ENCODE measurements at regions not wholly inside any gene's neighbourhood (a gene's known extent, or its start where the extent isn't known, plus 50 kb on each side); places are given as distances from the start of the nearest gene placed in this dataset.
"Not testable (repeated sequence)": the region's sequence is repeated elsewhere in the genome, so short reads cannot be mapped to it uniquely, and the experiment has no call there.

DNA sequence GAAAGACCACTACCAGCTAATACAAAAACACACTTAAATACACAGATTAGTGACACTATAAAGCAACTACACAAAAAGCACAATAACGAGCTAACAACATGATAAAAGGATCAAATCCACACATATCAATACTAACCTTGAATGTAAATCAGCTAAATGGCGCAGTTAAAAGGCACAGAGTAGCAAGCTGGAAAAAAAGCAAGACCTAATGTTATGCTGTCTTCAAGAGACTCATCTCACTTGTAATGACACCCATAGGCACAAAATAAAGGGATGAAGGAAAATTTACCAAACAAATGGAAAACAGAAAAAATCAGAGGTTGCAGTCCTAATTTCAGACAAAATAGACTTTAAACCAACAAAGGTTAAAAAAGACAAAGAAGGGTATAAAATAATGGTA, 86.3 kb downstream of the NUS1 start:
- Histone ChIP-seq H3K9me3 (ENCODE audit: control insufficient read depth, insufficient read depth, low read depth, low read length) (peaks cover 17% of the 10 kb centered on the region), H3K27ac (ENCODE audit: low read depth, low read length) (no peak overlapping the region), H3K9ac (ENCODE audit: low read length) (no peak overlapping the region), H3K4me1 (ENCODE audit: control insufficient read depth, insufficient read depth, low read length) (no peaks in the 10 kb centered on the region), H3K27me3 (ENCODE audit: control insufficient read depth, insufficient read depth, low read length) (no peaks in the 10 kb centered on the region), H3K36me3 (ENCODE audit: control insufficient read depth, insufficient read depth, low read length) (no peaks in the 10 kb centered on the region), H3K4me3 (ENCODE audit: low read depth, low read length) (no peak overlapping the region)

DNA sequence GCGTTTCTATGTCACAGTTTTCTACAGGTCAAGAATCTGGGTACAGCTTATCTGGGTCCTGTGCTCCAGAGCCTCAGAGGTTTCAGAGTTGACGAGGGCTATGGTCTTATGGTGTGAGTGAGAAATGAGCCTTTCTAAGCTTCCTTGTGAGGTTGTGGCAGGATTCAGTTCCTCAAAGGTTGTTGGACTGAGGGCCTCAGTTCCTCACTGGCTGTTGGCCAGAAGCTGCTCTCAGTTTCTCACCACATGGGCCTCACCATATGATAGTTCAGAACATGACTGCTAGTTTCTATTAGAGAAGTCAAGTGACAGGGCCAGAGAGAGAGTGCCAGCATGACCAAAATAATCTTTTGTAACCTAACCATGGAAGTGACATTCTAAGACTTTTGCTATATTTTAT, 96.1 kb downstream of the NUS1 start:
- H3K9ac ChIP-seq (ENCODE audit: low read length): no peak overlapping the region
- no peaks in the 10 kb centered on the region for H3K27me3 ChIP-seq (ENCODE audit: control insufficient read depth, insufficient read depth, low read length)
- H3K4me3 ChIP-seq (ENCODE audit: low read depth, low read length): no peak overlapping the region
- no peaks in the 10 kb centered on the region for H3K36me3 ChIP-seq (ENCODE audit: control insufficient read depth, insufficient read depth, low read length)
- H3K9me3 ChIP-seq (ENCODE audit: control insufficient read depth, insufficient read depth, low read depth, low read length): 0 out of 2 replicates have a peak, but pooled peaks cover 4% of the 10 kb centered on the region
- H3K4me1 ChIP-seq (ENCODE audit: control insufficient read depth, insufficient read depth, low read length): no peaks in the 10 kb centered on the region
- no peak overlapping the region for H3K27ac ChIP-seq (ENCODE audit: low read depth, low read length)

- H3K27ac ChIP-seq (ENCODE audit: low read depth, low read length): no peak overlapping the region
- no peak overlapping the region for H3K9ac ChIP-seq (ENCODE audit: low read length)
- no peaks in the 10 kb centered on the region for H3K27me3 ChIP-seq (ENCODE audit: control insufficient read depth, insufficient read depth, low read length)
- no peaks in the 10 kb centered on the region for H3K36me3 ChIP-seq (ENCODE audit: control insufficient read depth, insufficient read depth, low read length)
- no peaks in the 10 kb centered on the region for H3K9me3 ChIP-seq (ENCODE audit: control insufficient read depth, insufficient read depth, low read depth, low read length)
- H3K4me1 ChIP-seq (ENCODE audit: control insufficient read depth, insufficient read depth, low read length): no peaks in the 10 kb centered on the region
- no peak overlapping the region for H3K4me3 ChIP-seq (ENCODE audit: low read depth, low read length)
These were observed 101.2 kb downstream of the NUS1 start for GRCh38 chr6:117776441-117776840.

DNA sequence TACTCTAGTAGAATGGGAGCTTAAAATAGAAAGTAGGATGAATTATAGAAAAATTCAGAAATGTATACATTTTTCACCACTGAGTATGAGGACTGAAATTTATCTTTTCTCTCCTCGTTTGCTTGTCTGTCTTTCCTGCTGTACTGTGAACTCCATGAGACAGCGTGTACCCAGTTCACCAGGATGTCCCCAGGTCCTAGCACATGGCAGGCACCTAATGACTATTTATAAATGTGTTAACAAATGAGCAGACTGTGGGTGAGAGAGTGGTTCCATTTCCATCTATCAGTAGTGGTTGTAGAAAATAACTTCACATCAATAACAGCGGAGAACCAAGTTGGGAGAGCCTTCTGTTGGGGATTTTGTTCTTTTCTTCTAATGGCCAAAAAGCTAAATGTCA, 106.3 kb downstream of the NUS1 start:
- Histone ChIP-seq H3K9ac (ENCODE audit: low read length) (no peak overlapping the region), H3K27ac (ENCODE audit: low read depth, low read length) (no peak overlapping the region), H3K9me3 (ENCODE audit: control insufficient read depth, insufficient read depth, low read depth, low read length) (no peaks in the 10 kb centered on the region), H3K27me3 (ENCODE audit: control insufficient read depth, insufficient read depth, low read length) (no peaks in the 10 kb centered on the region), H3K4me3 (ENCODE audit: low read depth, low read length) (no peak overlapping the region), H3K4me1 (ENCODE audit: control insufficient read depth, insufficient read depth, low read length) (no peaks in the 10 kb centered on the region), H3K36me3 (ENCODE audit: control insufficient read depth, insufficient read depth, low read length) (no peaks in the 10 kb centered on the region)

DNA sequence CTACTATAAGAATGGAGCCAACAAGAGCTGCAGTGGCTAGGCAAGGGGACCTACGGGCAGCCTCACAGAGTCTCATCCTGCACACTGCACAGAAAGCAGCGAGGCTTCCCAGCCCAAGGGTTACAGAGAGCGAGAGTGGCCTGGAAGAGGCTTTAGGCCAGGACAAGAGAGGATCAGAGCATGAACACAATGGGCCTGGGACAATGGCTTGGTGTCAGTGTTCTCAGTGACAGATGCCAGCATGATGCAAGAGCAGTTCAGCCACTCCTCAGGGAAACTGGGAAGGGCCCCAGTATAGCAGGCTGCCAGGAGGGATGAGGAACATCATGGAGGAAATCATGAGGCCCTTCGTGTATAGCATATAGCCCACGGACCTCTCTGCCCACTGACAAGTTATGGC, 108.0 kb downstream of the NUS1 start:
- no peaks in the 10 kb centered on the region for H3K36me3 ChIP-seq (ENCODE audit: control insufficient read depth, insufficient read depth, low read length)
- H3K9ac ChIP-seq (ENCODE audit: low read length): no peak overlapping the region
- H3K9me3 ChIP-seq (ENCODE audit: control insufficient read depth, insufficient read depth, low read depth, low read length): no peaks in the 10 kb centered on the region
- H3K27me3 ChIP-seq (ENCODE audit: control insufficient read depth, insufficient read depth, low read length): no peaks in the 10 kb centered on the region
- H3K4me1 ChIP-seq (ENCODE audit: control insufficient read depth, insufficient read depth, low read length): no peaks in the 10 kb centered on the region
- H3K27ac ChIP-seq (ENCODE audit: low read depth, low read length): no peak overlapping the region
- H3K4me3 ChIP-seq (ENCODE audit: low read depth, low read length): no peak overlapping the region

GRCh38 chr6:117791012-117791411, 115.7 kb downstream of the NUS1 start:
- Histone ChIP-seq H3K27me3 (ENCODE audit: control insufficient read depth, insufficient read depth, low read length) (no peaks in the 10 kb centered on the region), H3K4me1 (ENCODE audit: control insufficient read depth, insufficient read depth, low read length) (peaks cover 13% of the 10 kb centered on the region), H3K36me3 (ENCODE audit: control insufficient read depth, insufficient read depth, low read length) (no peaks in the 10 kb centered on the region), H3K4me3 (ENCODE audit: low read depth, low read length) (no peak overlapping the region), H3K9me3 (ENCODE audit: control insufficient read depth, insufficient read depth, low read depth, low read length) (no peaks in the 10 kb centered on the region), H3K9ac (ENCODE audit: low read length) (no peak overlapping the region), H3K27ac (ENCODE audit: low read depth, low read length) (no peak overlapping the region)

DNA sequence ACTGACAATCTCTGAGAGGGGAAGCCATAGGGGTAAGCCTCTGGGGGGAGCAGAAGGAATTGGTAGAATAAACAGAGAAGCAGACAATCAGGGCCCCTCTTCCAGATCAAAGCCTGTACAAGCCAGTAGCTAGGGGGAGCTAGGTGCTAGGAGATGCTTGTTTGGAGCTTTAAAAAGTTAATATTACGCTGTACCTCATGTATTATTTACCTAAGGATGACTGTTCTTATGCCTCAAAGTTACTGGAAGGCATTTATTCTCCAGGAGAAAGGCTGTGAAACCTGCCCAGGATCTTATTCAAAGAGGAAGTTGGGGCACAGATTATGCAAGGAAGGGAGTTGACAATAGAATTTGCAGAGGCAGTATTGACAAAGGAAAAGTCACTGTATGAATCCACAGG, 111.8 kb upstream of the SLC35F1 start:
- no peaks in the 10 kb centered on the region for H3K36me3 ChIP-seq (ENCODE audit: control insufficient read depth, insufficient read depth, low read length)
- H3K9me3 ChIP-seq (ENCODE audit: control insufficient read depth, insufficient read depth, low read depth, low read length): 0 out of 2 replicates have a peak, but pooled peaks cover 2% of the 10 kb centered on the region
- peaks cover 16% of the 10 kb centered on the region for H3K4me1 ChIP-seq (ENCODE audit: control insufficient read depth, insufficient read depth, low read length)
- H3K27ac ChIP-seq (ENCODE audit: low read depth, low read length): no peak overlapping the region
- H3K4me3 ChIP-seq (ENCODE audit: low read depth, low read length): no peak overlapping the region
- H3K9ac ChIP-seq (ENCODE audit: low read length): no peak overlapping the region
- no peaks in the 10 kb centered on the region for H3K27me3 ChIP-seq (ENCODE audit: control insufficient read depth, insufficient read depth, low read length)

- not testable (repeated sequence) for H3K4me3 ChIP-seq (ENCODE audit: low read depth, low read length); H3K9ac ChIP-seq (ENCODE audit: low read length); H3K9me3 ChIP-seq (ENCODE audit: control insufficient read depth, insufficient read depth, low read depth, low read length); H3K27ac ChIP-seq (ENCODE audit: low read depth, low read length); H3K36me3 ChIP-seq (ENCODE audit: control insufficient read depth, insufficient read depth, low read length); H3K27me3 ChIP-seq (ENCODE audit: control insufficient read depth, insufficient read depth, low read length)
- H3K4me1 ChIP-seq (ENCODE audit: control insufficient read depth, insufficient read depth, low read length): peaks cover 16% of the 10 kb centered on the region
These were observed 108.2 kb upstream of the SLC35F1 start for GRCh38 chr6:117798819-117799218.

- no peaks in the 10 kb centered on the region for H3K36me3 ChIP-seq (ENCODE audit: control insufficient read depth, insufficient read depth, low read length)
- no peaks in the 10 kb centered on the region for H3K9me3 ChIP-seq (ENCODE audit: control insufficient read depth, insufficient read depth, low read depth, low read length)
- no peak overlapping the region for H3K4me3 ChIP-seq (ENCODE audit: low read depth, low read length)
- no peaks in the 10 kb centered on the region for H3K27me3 ChIP-seq (ENCODE audit: control insufficient read depth, insufficient read depth, low read length)
- no peak overlapping the region for H3K27ac ChIP-seq (ENCODE audit: low read depth, low read length)
- H3K4me1 ChIP-seq (ENCODE audit: control insufficient read depth, insufficient read depth, low read length): no peaks in the 10 kb centered on the region
- H3K9ac ChIP-seq (ENCODE audit: low read length): no peak overlapping the region
These were observed 96.8 kb upstream of the SLC35F1 start for GRCh38 chr6:117810269-117810668.

DNA sequence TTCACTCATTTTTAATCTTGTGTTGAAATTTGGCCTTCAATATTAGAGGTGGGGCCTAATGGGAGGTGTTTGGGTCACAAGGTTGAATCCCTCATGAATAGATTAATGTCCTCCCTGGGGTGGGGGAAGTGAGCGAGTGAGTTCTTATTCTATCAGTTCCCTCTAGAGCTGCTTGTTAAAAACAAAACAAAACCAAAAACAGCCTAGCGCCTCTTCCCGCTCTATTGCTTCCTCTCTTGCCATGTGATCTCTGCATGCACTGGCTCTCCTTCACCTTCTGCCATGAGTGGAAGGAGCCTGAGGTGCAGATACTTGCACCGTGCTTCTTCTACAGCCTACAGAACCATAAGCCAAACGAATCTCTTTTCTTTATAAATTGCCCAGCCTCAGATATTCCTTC, 89.6 kb upstream of the SLC35F1 start:
- Histone ChIP-seq H3K4me1 (ENCODE audit: control insufficient read depth, insufficient read depth, low read length) (no peaks in the 10 kb centered on the region), H3K27ac (ENCODE audit: low read depth, low read length) (no peak overlapping the region), H3K36me3 (ENCODE audit: control insufficient read depth, insufficient read depth, low read length) (no peaks in the 10 kb centered on the region), H3K9me3 (ENCODE audit: control insufficient read depth, insufficient read depth, low read depth, low read length) (peaks cover 8% of the 10 kb centered on the region; the same call in 1 of the 2 replicates), H3K4me3 (ENCODE audit: low read depth, low read length) (no peak overlapping the region), H3K9ac (ENCODE audit: low read length) (no peak overlapping the region), H3K27me3 (ENCODE audit: control insufficient read depth, insufficient read depth, low read length) (no peaks in the 10 kb centered on the region)

DNA sequence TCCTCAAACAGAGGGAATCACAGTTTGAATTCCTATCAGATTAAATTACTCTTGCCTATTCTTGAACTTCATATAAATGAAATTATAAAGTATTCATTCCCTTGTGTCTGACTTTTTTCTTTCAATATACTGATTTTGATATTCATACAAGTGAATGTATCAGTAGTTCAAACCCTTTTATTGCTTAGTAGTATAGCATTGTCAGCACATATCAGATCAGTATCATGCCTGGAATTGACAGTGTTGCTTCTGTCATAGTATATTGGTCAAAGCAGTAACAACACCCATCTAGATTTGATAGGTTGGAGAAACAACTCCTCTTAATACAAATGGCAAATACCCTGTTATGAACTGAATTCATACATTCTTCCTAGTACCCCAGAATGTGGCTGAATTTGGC, 89.1 kb upstream of the SLC35F1 start:
- H3K4me1 ChIP-seq (ENCODE audit: control insufficient read depth, insufficient read depth, low read length): no peaks in the 10 kb centered on the region
- H3K27me3 ChIP-seq (ENCODE audit: control insufficient read depth, insufficient read depth, low read length): no peaks in the 10 kb centered on the region
- no peak overlapping the region for H3K9ac ChIP-seq (ENCODE audit: low read length)
- no peak overlapping the region for H3K27ac ChIP-seq (ENCODE audit: low read depth, low read length)
- H3K36me3 ChIP-seq (ENCODE audit: control insufficient read depth, insufficient read depth, low read length): no peaks in the 10 kb centered on the region
- H3K9me3 ChIP-seq (ENCODE audit: control insufficient read depth, insufficient read depth, low read depth, low read length): peaks cover 8% of the 10 kb centered on the region; the same call in 1 of the 2 replicates
- no peak overlapping the region for H3K4me3 ChIP-seq (ENCODE audit: low read depth, low read length)

GRCh38 chr6:117818449-117818848, 88.6 kb upstream of the SLC35F1 start:
- H3K36me3 ChIP-seq (ENCODE audit: control insufficient read depth, insufficient read depth, low read length): no peaks in the 10 kb centered on the region
- no peak overlapping the region for H3K9ac ChIP-seq (ENCODE audit: low read length)
- no peaks in the 10 kb centered on the region for H3K4me1 ChIP-seq (ENCODE audit: control insufficient read depth, insufficient read depth, low read length)
- peaks cover 8% of the 10 kb centered on the region; the same call in 1 of the 2 replicates for H3K9me3 ChIP-seq (ENCODE audit: control insufficient read depth, insufficient read depth, low read depth, low read length)
- H3K27me3 ChIP-seq (ENCODE audit: control insufficient read depth, insufficient read depth, low read length): no peaks in the 10 kb centered on the region
- H3K27ac ChIP-seq (ENCODE audit: low read depth, low read length): no peak overlapping the region
- no peak overlapping the region for H3K4me3 ChIP-seq (ENCODE audit: low read depth, low read length)

Measured in HUES6 (cell line).